Epithelial cell of esophagus (primary cell): ENCODE measurements at regions not wholly inside any gene's neighbourhood (a gene's known extent, or its start where the extent isn't known, plus 50 kb on each side); places are given as distances from the start of the nearest gene placed in this dataset.

Experiments used
- DNase-seq: peaks from one replicate; pipeline ENCODE4 v3.0.0; 2010; ENCODE audit warnings: low read depth
- H3K4me3 ChIP-seq: 2 replicates; pipeline ENCODE4 v1.5.1; 2011; ENCODE audit warnings: mild to moderate bottlenecking, low read length, control low read depth
- CTCF ChIP-seq: IDR thresholded peaks from 2 replicates; pipeline ENCODE4 v1.5.1; 2011; ENCODE audit warnings: low read depth, mild to moderate bottlenecking, low read length, control low read depth, inconsistent platforms; ENCODE audit not compliant: insufficient read depth; ENCODE audit errors: missing control alignments

GRCh38 chr9:129373361-129373760 is 195.3 kb upstream of the IER5L start:
- no peak for DNase-seq
- H3K4me3 ChIP-seq: no peak overlapping the region
- TF ChIP-seq CTCF: no peak

- no peak for DNase-seq
- TF ChIP-seq CTCF: no peak
- no peak overlapping the region for H3K4me3 ChIP-seq
Observed at GRCh38 chr9:129370770-129371169, 192.7 kb upstream of the IER5L start.

GRCh38 chr9:129368444-129368978 is 190.4 kb upstream of the IER5L start:
- no peak overlapping the region for H3K4me3 ChIP-seq
- DNase-seq: no peak
- no peak for TF ChIP-seq CTCF

- DNase-seq: no peak
Observed at GRCh38 chr9:129367287-129367686, 189.2 kb upstream of the IER5L start.

GRCh38 chr9:129365196-129365595 is 187.1 kb upstream of the IER5L start:
- no peak for TF ChIP-seq CTCF
- no peak overlapping the region for H3K4me3 ChIP-seq
- peak; percentile 22 for DNase-seq

More at GRCh38 chr9:129367287-129367686, 189.2 kb upstream of the IER5L start:
- no peak overlapping the region for H3K4me3 ChIP-seq
- TF ChIP-seq CTCF: no peak

- no peak for TF ChIP-seq CTCF
- H3K4me3 ChIP-seq: no peak overlapping the region
- DNase-seq: no peak
Observed at GRCh38 chr9:129363216-129363873, 185.3 kb upstream of the IER5L start.

GRCh38 chr9:129362287-129363000 is 184.4 kb upstream of the IER5L start:
- peak; percentile 75 for DNase-seq
- peak; percentile 48 for TF ChIP-seq CTCF
- no peak overlapping the region for H3K4me3 ChIP-seq
